Muscle of leg (tissue), 3 donors: ENCODE measurements at regions not wholly inside any gene's neighbourhood (a gene's known extent, or its start where the extent isn't known, plus 50 kb on each side); places are given as distances from the start of the nearest gene placed in this dataset.

Source experiments
- DNase-seq: peaks from one replicate; pipeline ENCODE4 v3.0.0; 2013
- H3K27ac ChIP-seq: one replicate; pipeline ENCODE4 v1.5.1; 2013; ENCODE audit warnings: mild to moderate bottlenecking, low read length, control low read depth
- H3K27me3 ChIP-seq: one replicate; pipeline ENCODE4 v1.6.1; 2013; ENCODE audit warnings: low read length; ENCODE audit not compliant: control insufficient read depth, insufficient read depth
- H3K36me3 ChIP-seq: one replicate; pipeline ENCODE4 v1.6.1; 2013; ENCODE audit warnings: low read length; ENCODE audit not compliant: control insufficient read depth, insufficient read depth
- H3K4me1 ChIP-seq: one replicate; pipeline ENCODE4 v1.6.1; 2013; ENCODE audit warnings: low read length; ENCODE audit not compliant: control insufficient read depth, insufficient read depth
- H3K4me3 ChIP-seq: one replicate; pipeline ENCODE4 v1.5.1; 2013; ENCODE audit warnings: low read length, control low read depth
- H3K9me3 ChIP-seq: replicated peaks from 2 replicates; pipeline ENCODE4 v1.6.1; 2013; ENCODE audit warnings: low read depth, low read length; ENCODE audit not compliant: control insufficient read depth
- WGBS: methylation state at CpG from one replicate; pipeline ENCODE4 v1.1.5; 2013; ENCODE audit warnings: missing lambda C conversion rate; ENCODE audit not compliant: insufficient coverage; 5-methylcytosine and 5-hydroxymethylcytosine counted together

DNA sequence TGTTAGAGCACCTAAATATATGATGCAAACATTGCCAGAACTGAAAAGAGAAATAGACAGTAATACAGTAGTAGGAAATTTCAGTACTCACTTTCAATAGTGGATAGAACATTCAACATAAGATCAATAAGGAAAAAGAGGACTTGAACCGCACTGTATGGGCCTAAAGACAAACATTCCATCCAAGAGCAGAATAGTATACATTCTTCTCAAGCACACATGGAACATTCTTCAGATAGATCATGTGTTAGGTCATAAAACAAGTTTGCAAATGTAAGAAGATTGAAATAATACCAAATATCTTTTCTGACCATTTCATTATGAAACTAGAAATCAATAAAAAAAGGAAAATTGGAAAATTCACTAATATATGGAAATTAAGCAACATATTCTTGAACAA lies 185.4 kb upstream of the FOXP2 start:
- WGBS: no CpG with 5 or more reads among the region's 1 CpG
- no peaks in the 10 kb centered on the region for H3K27me3 ChIP-seq
- no peak overlapping the region for H3K4me3 ChIP-seq
- no peaks in the 10 kb centered on the region for H3K4me1 ChIP-seq
- no peak for DNase-seq
- no peak overlapping the region for H3K27ac ChIP-seq
- H3K9me3 ChIP-seq: no peaks in the 10 kb centered on the region
- H3K36me3 ChIP-seq: no peaks in the 10 kb centered on the region

- no peak for DNase-seq
- no peaks in the 10 kb centered on the region for H3K4me1 ChIP-seq
- no peaks in the 10 kb centered on the region for H3K9me3 ChIP-seq
- no peak overlapping the region for H3K4me3 ChIP-seq
- no peak overlapping the region for H3K27ac ChIP-seq
- no peaks in the 10 kb centered on the region for H3K36me3 ChIP-seq
- no peaks in the 10 kb centered on the region for H3K27me3 ChIP-seq
Observed at GRCh38 chr7:114225784-114226183, 188.8 kb upstream of the FOXP2 start.

GRCh38 chr7:114218283-114218682 lies 196.3 kb upstream of the FOXP2 start:
- H3K9me3 ChIP-seq: no peaks in the 10 kb centered on the region
- no peaks in the 10 kb centered on the region for H3K27me3 ChIP-seq
- no CpG with 5 or more reads among the region's 1 CpG for WGBS
- no peaks in the 10 kb centered on the region for H3K36me3 ChIP-seq
- no peak overlapping the region for H3K4me3 ChIP-seq
- DNase-seq: no peak
- H3K4me1 ChIP-seq: no peaks in the 10 kb centered on the region
- no peak overlapping the region for H3K27ac ChIP-seq

DNA sequence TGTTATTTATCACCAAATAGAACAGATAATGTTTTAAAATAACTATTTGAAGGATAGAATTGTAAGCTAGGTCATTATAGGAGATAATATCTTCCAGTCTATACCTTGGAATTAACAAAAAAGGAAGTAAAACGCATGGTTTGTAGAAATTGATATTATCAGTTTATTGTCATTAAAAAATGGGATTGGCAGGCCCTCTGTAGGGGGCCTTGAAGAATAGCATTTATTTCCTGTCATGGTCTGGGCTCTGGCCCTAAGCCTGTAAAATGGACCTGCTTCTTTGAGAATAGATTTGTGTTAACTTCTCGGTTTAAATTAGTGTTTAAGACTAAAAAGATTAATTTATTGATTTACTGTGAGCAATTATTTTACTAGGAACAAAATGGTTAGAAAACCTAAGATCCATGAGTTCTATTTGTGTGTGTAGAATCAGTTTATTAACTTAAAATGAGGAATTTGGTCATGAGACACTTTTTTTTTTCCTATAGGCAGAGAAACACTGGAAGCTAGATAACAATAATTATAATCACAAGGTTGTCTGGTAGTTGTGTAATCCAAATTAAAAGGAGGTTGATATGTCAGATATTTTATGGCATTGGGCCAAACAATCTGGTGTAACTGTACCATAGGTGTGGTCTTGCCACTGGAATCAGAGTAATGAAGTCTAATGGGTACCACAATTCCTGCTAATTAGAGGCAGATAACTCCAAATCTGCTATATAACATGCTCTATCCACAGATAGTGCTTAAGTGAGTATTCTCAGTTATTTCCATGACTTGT lies 197.4 kb upstream of the FOXP2 start:
- Histone ChIP-seq H3K27ac (no peak overlapping the region), H3K4me1 (no peaks in the 10 kb centered on the region), H3K4me3 (no peak overlapping the region), H3K36me3 (no peaks in the 10 kb centered on the region), H3K27me3 (no peaks in the 10 kb centered on the region), H3K9me3 (no peaks in the 10 kb centered on the region)
- DNase-seq: peak; percentile 7
- WGBS: no CpG with 5 or more reads among the region's 2 CpGs

DNA sequence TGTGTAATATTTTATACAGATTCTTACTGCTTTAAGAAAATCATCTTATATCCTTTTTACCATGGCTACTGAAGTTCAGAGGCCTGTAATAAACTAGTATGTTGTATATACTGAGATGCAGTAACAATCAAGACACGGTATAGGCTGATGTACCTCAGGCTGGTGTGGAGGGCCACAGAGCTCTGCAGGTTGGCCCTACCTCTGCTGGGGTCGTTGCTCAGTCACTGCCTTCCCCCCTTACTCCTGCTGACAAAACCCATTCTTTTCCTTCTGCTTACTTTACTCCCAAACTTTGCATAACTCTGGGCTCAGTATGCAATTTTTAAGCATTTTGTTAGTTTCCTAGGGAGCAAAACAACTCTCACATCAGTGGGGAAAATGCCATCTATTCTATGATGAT lies 200.1 kb upstream of the FOXP2 start:
- WGBS: 0% methylated on average over 1 of the region's 2 CpGs
- DNase-seq: no peak
- no peak overlapping the region for H3K4me3 ChIP-seq
- no peak overlapping the region for H3K27ac ChIP-seq
- H3K4me1 ChIP-seq: no peaks in the 10 kb centered on the region
- H3K36me3 ChIP-seq: no peaks in the 10 kb centered on the region
- no peaks in the 10 kb centered on the region for H3K9me3 ChIP-seq
- no peaks in the 10 kb centered on the region for H3K27me3 ChIP-seq

GRCh38 chr7:114212721-114213429 lies 201.7 kb upstream of the FOXP2 start:
- peak; percentile 7 for DNase-seq
- Histone ChIP-seq H3K4me1 (no peaks in the 10 kb centered on the region), H3K27me3 (no peaks in the 10 kb centered on the region), H3K9me3 (no peaks in the 10 kb centered on the region), H3K36me3 (no peaks in the 10 kb centered on the region), H3K27ac (no peak overlapping the region), H3K4me3 (no peak overlapping the region)
- 60% methylated on average over 1 of the region's 1 CpG for WGBS

DNA sequence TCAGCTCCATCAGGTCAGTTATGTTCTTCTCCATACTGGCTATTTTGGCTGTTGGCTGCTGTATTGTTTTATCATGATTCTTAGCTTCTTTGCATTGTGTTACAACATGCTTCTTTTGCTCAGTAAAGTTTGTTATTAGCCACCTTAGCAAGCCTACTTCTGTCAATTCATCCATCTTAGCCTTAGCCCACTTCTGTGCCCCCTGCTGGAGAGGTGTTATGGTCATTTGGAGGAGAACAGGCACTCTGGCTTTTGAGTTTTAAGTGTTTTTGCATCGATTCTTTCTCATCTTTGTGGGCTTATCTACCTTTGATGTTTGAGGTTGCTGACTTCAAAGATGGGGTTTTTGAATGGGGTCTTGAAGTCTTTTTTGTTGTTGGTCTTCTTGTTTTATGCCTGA lies 204.6 kb upstream of the FOXP2 start:
- Histone ChIP-seq H3K4me3 (no peak overlapping the region), H3K4me1 (no peaks in the 10 kb centered on the region), H3K27me3 (no peaks in the 10 kb centered on the region), H3K36me3 (no peaks in the 10 kb centered on the region), H3K9me3 (no peaks in the 10 kb centered on the region), H3K27ac (no peak overlapping the region)
- WGBS: no CpG with 5 or more reads among the region's 1 CpG
- DNase-seq: no peak

GRCh38 chr7:114206688-114207087 lies 207.9 kb upstream of the FOXP2 start:
- Histone ChIP-seq H3K27ac (no peak overlapping the region), H3K4me3 (no peak overlapping the region), H3K36me3 (no peaks in the 10 kb centered on the region), H3K9me3 (no peaks in the 10 kb centered on the region), H3K27me3 (no peaks in the 10 kb centered on the region), H3K4me1 (no peaks in the 10 kb centered on the region)
- no peak for DNase-seq
- WGBS: no CpG with 5 or more reads among the region's 1 CpG

GRCh38 chr7:114196517-114196916 lies 218.1 kb upstream of the FOXP2 start:
- Histone ChIP-seq H3K9me3 (no peaks in the 10 kb centered on the region), H3K27ac (no peak overlapping the region), H3K27me3 (no peaks in the 10 kb centered on the region), H3K4me1 (no peaks in the 10 kb centered on the region), H3K36me3 (no peaks in the 10 kb centered on the region), H3K4me3 (no peak overlapping the region)
- no peak for DNase-seq
- 100% methylated on average over 1 of the region's 1 CpG for WGBS

GRCh38 chr7:114190387-114190786 lies 224.2 kb upstream of the FOXP2 start:
- Histone ChIP-seq H3K27me3 (no peaks in the 10 kb centered on the region), H3K9me3 (no peaks in the 10 kb centered on the region), H3K27ac (no peak overlapping the region), H3K4me1 (no peaks in the 10 kb centered on the region), H3K36me3 (no peaks in the 10 kb centered on the region), H3K4me3 (no peak overlapping the region)
- no peak for DNase-seq
- no CpG with 5 or more reads among the region's 2 CpGs for WGBS
